ENCODE measurements at regions not wholly inside any gene's neighbourhood (a gene's known extent, or its start where the extent isn't known, plus 50 kb on each side); places are given as distances from the start of the nearest gene placed in this dataset.
"Not testable (repeated sequence)": the region's sequence is repeated elsewhere in the genome, so short reads cannot be mapped to it uniquely, and the experiment has no call there.

- not testable (repeated sequence) for H3K4me3 ChIP-seq (ENCODE audit: low read depth, low read length); DNase-seq (ENCODE audit: low read depth)
Measured at GRCh38 chr15:77925101-77925500, 152.4 kb downstream of the TBC1D2B start.

DNA sequence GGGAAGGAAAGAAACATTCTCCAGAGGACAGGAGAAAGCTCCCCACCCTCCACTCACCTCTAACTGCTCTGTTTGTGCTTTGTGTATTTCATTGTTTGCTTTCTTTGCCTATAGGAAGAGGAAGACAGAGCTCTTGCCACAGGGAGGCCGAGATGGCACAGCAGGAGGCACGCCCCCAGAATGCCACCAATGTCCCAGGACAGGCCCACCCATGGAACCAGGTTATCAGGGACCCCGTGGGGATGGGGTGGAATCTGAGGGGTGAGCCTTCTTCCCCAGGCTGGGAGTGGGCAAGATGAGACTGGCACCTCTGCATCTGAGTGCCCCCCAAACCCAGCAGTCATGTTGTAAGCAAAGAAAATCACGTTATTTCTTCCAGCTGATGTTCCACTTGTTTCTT is 155.8 kb downstream of the TBC1D2B start:
- H3K4me3 ChIP-seq (ENCODE audit: low read depth, low read length), result no peak overlapping the region
- no peak for TF ChIP-seq CTCF (IDR thresholded peaks at IDR 0.05; ENCODE audit: insufficient read depth, low read depth, low read length, missing control alignments)
- DNase-seq (ENCODE audit: low read depth), result no peak

DNA sequence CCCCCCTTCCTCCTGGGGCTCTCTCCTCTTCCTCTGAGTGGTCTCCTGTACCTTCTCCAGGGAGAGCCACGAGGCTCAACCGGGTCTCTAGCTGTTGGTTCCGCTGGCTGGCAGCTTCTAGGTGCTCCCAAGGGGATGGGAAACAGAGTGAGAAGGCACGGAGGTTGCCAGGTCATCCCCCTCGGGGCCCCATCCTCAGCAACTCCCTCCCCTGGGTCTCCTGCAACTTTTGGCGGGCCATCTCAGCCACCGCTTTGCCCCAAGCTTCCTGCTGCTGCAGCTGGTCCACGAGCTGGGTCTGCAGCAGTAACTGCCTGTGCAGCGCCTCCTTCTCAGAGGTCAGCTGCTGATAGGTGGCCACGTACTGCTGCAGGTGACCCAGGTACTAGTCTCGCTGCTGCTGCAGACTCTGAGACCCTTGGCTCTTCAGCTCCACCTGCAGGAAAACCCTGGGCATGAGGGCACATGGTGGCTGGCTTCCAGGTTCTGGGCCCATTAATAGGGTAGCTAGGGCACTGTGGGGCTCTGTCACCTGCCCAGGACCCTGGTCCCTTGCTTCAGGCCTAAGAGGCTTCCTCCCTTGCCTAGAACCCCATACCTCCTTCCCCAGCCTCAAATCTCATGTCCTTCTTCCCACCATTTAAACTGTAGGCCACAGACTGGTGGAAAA is 160.4 kb downstream of the TBC1D2B start:
- not testable (repeated sequence) for H3K4me3 ChIP-seq (ENCODE audit: low read depth, low read length); DNase-seq (ENCODE audit: low read depth)
- TF ChIP-seq CTCF (IDR thresholded peaks at IDR 0.05; ENCODE audit: insufficient read depth, low read depth, low read length, missing control alignments), result peak; percentile 14

GRCh38 chr15:77915961-77916330 is 161.6 kb downstream of the TBC1D2B start:
- DNase-seq (ENCODE audit: low read depth); H3K4me3 ChIP-seq (ENCODE audit: low read depth, low read length): not testable (repeated sequence)

- no peak for DNase-seq (ENCODE audit: low read depth)
- TF ChIP-seq CTCF (IDR thresholded peaks at IDR 0.05; ENCODE audit: insufficient read depth, low read depth, low read length, missing control alignments), result no peak
- H3K4me3 ChIP-seq (ENCODE audit: low read depth, low read length), result no peak overlapping the region
Measured at GRCh38 chr15:77915261-77915960, 162.1 kb downstream of the TBC1D2B start.

DNA sequence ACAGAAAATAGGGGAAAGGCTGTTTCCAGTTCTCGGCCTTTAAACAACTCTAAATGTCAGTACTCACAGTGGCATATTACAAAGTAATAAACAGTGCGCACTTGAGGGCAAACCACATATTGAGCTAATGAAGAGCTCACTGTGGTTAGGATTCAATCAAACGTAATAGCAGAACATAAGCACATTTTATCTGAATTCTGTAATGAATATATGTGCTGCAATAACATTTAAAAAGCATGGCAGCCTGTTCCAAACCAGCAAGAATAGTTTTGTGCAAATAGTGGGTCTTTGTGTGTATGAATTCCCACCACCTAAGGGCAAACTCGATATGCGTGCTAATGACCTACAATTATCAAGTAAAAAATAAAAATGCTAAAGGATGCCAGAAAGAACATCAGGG is 163.0 kb downstream of the TBC1D2B start:
- not testable (repeated sequence) for H3K4me3 ChIP-seq (ENCODE audit: low read depth, low read length); DNase-seq (ENCODE audit: low read depth)

GRCh38 chr15:77910030-77910911 is 167.2 kb downstream of the TBC1D2B start:
- H3K4me3 ChIP-seq (ENCODE audit: low read depth, low read length), result peak overlapping the region; percentile 61
- peak; percentile 91 for DNase-seq (ENCODE audit: low read depth)
- peak; percentile 57 for TF ChIP-seq CTCF (IDR thresholded peaks at IDR 0.05; ENCODE audit: insufficient read depth, low read depth, low read length, missing control alignments)

- no peak for TF ChIP-seq CTCF (IDR thresholded peaks at IDR 0.05; ENCODE audit: insufficient read depth, low read depth, low read length, missing control alignments)
- H3K4me3 ChIP-seq (ENCODE audit: low read depth, low read length), result no peak overlapping the region
- no peak for DNase-seq (ENCODE audit: low read depth)
Measured at GRCh38 chr15:77909182-77909940, 168.2 kb downstream of the TBC1D2B start.

DNA sequence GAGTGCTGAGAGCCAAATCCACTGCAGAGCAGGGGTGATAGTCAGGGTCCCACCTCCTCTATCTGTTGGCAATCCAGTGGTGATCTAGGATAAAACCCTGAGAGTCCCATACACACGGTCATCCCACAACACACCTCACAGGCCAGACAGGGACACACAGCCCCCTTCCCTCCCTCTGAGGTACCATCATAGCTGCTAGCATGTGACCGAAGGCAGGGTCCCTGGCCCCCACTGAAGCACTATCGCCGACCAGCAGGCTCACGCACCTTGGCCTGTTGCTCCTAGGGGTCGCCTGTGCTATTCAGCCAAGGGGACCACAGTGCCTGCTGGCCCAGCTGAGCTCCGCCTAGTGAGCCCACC is 168.8 kb downstream of the TBC1D2B start:
- not testable (repeated sequence) for DNase-seq (ENCODE audit: low read depth); H3K4me3 ChIP-seq (ENCODE audit: low read depth, low read length)

Measured in GM12865 (cell line).